B cell (primary cell): ENCODE measurements at regions not wholly inside any gene's neighbourhood (a gene's known extent, or its start where the extent isn't known, plus 50 kb on each side); places are given as distances from the start of the nearest gene placed in this dataset.

Source experiments
- ATAC-seq: fragments of 200-7000 bp; cut with Tn5 transposase; one replicate; pipeline ENCODE4 v1.10.0; 2021; ENCODE audit warnings: low read depth, mild to moderate bottlenecking, moderate number of reproducible peaks, moderate library complexity
- CTCF ChIA-PET: fragments of 350-600 bp; sonication (Branson Sonifier 250); formaldehyde crosslinking; loops from one replicate; lab custom pipeline; 2021; ENCODE audit warnings: antibody characterized with exemption, inconsistent platforms; lab: Charles Lee
- POLR2A ChIA-PET: fragments of 350-600 bp; sonication (Branson Sonifier 250); formaldehyde crosslinking; loops from one replicate; lab custom pipeline; 2021; ENCODE audit warnings: antibody characterized with exemption; lab: Charles Lee
- DNase-seq: peaks from one replicate; pipeline ENCODE4 v3.0.0; 2013
- H2AFZ ChIP-seq: 2 replicates; pipeline ENCODE4 v1.6.1; 2012; ENCODE audit warnings: mild to moderate bottlenecking, low read depth, low read length; ENCODE audit not compliant: insufficient read depth, poor library complexity, severe bottlenecking
- H3K27ac ChIP-seq, 2 donors: 1 replicate in 1 of 2; 2 replicates in 1 of 2; pipeline ENCODE4 v1.5.1; 2012 to 2013; ENCODE audit warnings: low read length in 2 of 2, mild to moderate bottlenecking in 2 of 2, moderate library complexity in 1 of 2
- H3K27me3 ChIP-seq, 4 experiments: fragments of 200-600 bp in 1 of 4; sonication (generic) in 1 of 4; replicated peaks in 1 of 4; 1 replicate in 2 of 4; 2 replicates in 2 of 4; pipeline versions ENCODE4 v1.6.1 to v1.7.0; 2013 to 2016; ENCODE audit warnings: low read length in 3 of 4, mild to moderate bottlenecking in 2 of 4, mixed read lengths in 1 of 4, moderate library complexity in 1 of 4; ENCODE audit not compliant: insufficient read depth in 4 of 4, control insufficient read depth in 3 of 4; ENCODE audit errors: control extremely low read depth in 1 of 4
- H3K36me3 ChIP-seq, 2 experiments: replicated peaks in 1 of 2; 1 replicate in 1 of 2; 2 replicates in 1 of 2; pipeline versions ENCODE4 v1.6.1 to v1.7.1; 2013; ENCODE audit warnings: low read length in 1 of 2; ENCODE audit not compliant: insufficient read depth in 2 of 2, control insufficient read depth in 1 of 2; ENCODE audit errors: control extremely low read depth in 1 of 2, extremely low read depth in 1 of 2
- H3K4me1 ChIP-seq, 2 donors: fragments of 200-600 bp in 1 of 2; sonication (generic) in 1 of 2; 1 replicate in 1 of 2; 2 replicates in 1 of 2; pipeline versions ENCODE4 v1.5.1 to v1.6.1; 2013 to 2017; ENCODE audit warnings: low read length in 2 of 2; ENCODE audit not compliant: control insufficient read depth in 2 of 2, insufficient read depth in 2 of 2
- H3K4me2 ChIP-seq: replicated peaks from 2 replicates; pipeline ENCODE3; 2012; ENCODE audit warnings: mild to moderate bottlenecking, low read depth, low read length; ENCODE audit not compliant: poor library complexity, severe bottlenecking
- H3K4me3 ChIP-seq, 5 experiments: fragments of 200-600 bp in 1 of 5; sonication (generic) in 1 of 5; 1 replicate in 3 of 5; 2 replicates in 2 of 5; pipeline versions ENCODE4 v1.5.1 to v1.7.0; 2011 to 2016; ENCODE audit warnings: low read length in 4 of 5, mild to moderate bottlenecking in 4 of 5, low read depth in 2 of 5, control low read depth in 1 of 5, moderate library complexity in 1 of 5; ENCODE audit not compliant: insufficient read depth in 1 of 5; ENCODE audit errors: control extremely low read depth in 1 of 5, extremely low read depth in 1 of 5
- H3K79me2 ChIP-seq: fragments of 200-600 bp; sonication (generic); one replicate; pipeline ENCODE4 v1.6.0; 2016; ENCODE audit warnings: low read length; ENCODE audit not compliant: control insufficient read depth, insufficient read depth
- H3K9ac ChIP-seq: fragments of 200-600 bp; sonication (generic); 2 replicates; pipeline ENCODE4 v1.6.1; 2017; ENCODE audit warnings: mild to moderate bottlenecking, low read length, moderate library complexity
- H3K9me3 ChIP-seq, 3 donors: one replicate each; pipeline versions ENCODE4 v1.6.1 to v1.7.1; 2013; ENCODE audit warnings: low read length in 2 of 3; ENCODE audit not compliant: control insufficient read depth in 2 of 3, insufficient read depth in 1 of 3; ENCODE audit errors: control extremely low read depth in 1 of 3
- H4K20me1 ChIP-seq: 2 replicates; pipeline ENCODE4 v1.6.0; 2012; ENCODE audit warnings: mild to moderate bottlenecking, low read length; ENCODE audit not compliant: insufficient read depth, control insufficient read depth, poor library complexity, severe bottlenecking
- H3K27ac Mint-ChIP-seq: one replicate; pipeline ENCODE4 v1.8.0; 2021; ENCODE audit warnings: mixed read lengths
- H3K27me3 Mint-ChIP-seq: one replicate; pipeline ENCODE4 v1.8.0; 2021; ENCODE audit warnings: mixed read lengths
- H3K4me1 Mint-ChIP-seq: one replicate; pipeline ENCODE4 v1.8.0; 2021; ENCODE audit warnings: mixed read lengths
- H3K4me3 Mint-ChIP-seq: one replicate; pipeline ENCODE4 v1.8.0; 2021; ENCODE audit warnings: mixed read lengths
- H3K9me3 Mint-ChIP-seq: one replicate; pipeline ENCODE4 v1.8.0; 2022; ENCODE audit warnings: mixed read lengths; ENCODE audit not compliant: insufficient read depth
- EZH2 ChIP-seq: IDR thresholded peaks from 2 replicates; pipeline ENCODE4 v1.6.1; 2012; ENCODE audit warnings: borderline replicate concordance, low read depth, mild to moderate bottlenecking, moderate library complexity, low read length; ENCODE audit not compliant: insufficient read depth, poor library complexity, severe bottlenecking
- WGBS: methylation state at CpG from one replicate; pipeline ENCODE4 v1.1.5; 2013; ENCODE audit warnings: missing lambda C conversion rate; ENCODE audit not compliant: insufficient coverage; 5-methylcytosine and 5-hydroxymethylcytosine counted together
- intact Hi-C: fragments of 100-400 bp; cut with micrococcal nuclease; formaldehyde crosslinking; loops from one replicate; pipeline ENCODE4 v1.10.0; 2022
- TF ChIP-seq, protein P1 (sequence below): fragments of 200-600 bp; IDR thresholded peaks from one replicate; pipeline ENCODE4 v1.8.0; 2022; ENCODE audit warnings: antibody characterized with exemption, mild to moderate bottlenecking

DNA sequence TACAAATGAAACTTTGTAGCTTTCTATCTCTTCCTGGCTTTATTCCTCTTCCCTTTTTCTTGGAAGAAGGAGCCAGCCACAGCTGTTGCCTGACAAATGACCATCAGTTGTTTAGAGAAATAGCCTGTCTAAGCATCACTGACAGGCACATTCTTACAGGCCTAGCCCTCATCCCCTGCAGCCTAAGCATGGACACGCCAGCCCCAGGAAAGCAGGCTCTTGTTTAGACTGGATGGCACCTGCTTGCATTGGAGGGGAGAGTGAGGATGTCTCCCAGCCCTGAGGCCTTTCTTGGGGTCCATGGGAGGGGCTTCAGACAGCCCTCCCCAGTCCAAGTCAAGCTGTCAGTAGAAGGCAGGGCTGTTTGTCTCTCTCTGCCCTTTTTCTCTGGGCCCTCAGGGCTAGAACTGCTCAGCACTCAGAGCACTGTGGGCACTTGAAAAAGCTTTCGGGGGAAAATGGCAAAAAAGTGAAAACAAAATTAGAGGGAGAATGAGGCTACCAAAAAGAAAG, 282.5 kb upstream of the PLXNA2 start:
- Histone ChIP-seq H3K9me3 (no peaks in the 10 kb centered on the region), H3K27me3 (no peaks in the 10 kb centered on the region), H3K4me1 (no peaks in the 10 kb centered on the region), H3K79me2 (no peaks in the 10 kb centered on the region), H4K20me1 (no peaks in the 10 kb centered on the region), H3K4me3 (no peak overlapping the region), H3K36me3 (no peaks in the 10 kb centered on the region), H3K9ac (no peak overlapping the region), H3K27ac (no peak overlapping the region), H3K4me2 (no peak overlapping the region), H2AFZ (no peak overlapping the region)
- intact Hi-C loops: no loop called here
- ChIA-PET CTCF (no interaction called here), POLR2A (no interaction called here)
- Mint-ChIP-seq H3K9me3 (no peaks in the 10 kb centered on the region), H3K4me3 (no peak overlapping the region), H3K4me1 (no peaks in the 10 kb centered on the region), H3K27me3 (peaks cover 5% of the 10 kb centered on the region), H3K27ac (no peak overlapping the region)
- ATAC-seq (no peak), DNase-seq (no peak)
- TF ChIP-seq EZH2: no peak
- TF ChIP-seq, protein P1, sequence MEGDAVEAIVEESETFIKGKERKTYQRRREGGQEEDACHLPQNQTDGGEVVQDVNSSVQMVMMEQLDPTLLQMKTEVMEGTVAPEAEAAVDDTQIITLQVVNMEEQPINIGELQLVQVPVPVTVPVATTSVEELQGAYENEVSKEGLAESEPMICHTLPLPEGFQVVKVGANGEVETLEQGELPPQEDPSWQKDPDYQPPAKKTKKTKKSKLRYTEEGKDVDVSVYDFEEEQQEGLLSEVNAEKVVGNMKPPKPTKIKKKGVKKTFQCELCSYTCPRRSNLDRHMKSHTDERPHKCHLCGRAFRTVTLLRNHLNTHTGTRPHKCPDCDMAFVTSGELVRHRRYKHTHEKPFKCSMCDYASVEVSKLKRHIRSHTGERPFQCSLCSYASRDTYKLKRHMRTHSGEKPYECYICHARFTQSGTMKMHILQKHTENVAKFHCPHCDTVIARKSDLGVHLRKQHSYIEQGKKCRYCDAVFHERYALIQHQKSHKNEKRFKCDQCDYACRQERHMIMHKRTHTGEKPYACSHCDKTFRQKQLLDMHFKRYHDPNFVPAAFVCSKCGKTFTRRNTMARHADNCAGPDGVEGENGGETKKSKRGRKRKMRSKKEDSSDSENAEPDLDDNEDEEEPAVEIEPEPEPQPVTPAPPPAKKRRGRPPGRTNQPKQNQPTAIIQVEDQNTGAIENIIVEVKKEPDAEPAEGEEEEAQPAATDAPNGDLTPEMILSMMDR: no peak
- WGBS: 56% methylated on average over 2 of the region's 2 CpGs

DNA sequence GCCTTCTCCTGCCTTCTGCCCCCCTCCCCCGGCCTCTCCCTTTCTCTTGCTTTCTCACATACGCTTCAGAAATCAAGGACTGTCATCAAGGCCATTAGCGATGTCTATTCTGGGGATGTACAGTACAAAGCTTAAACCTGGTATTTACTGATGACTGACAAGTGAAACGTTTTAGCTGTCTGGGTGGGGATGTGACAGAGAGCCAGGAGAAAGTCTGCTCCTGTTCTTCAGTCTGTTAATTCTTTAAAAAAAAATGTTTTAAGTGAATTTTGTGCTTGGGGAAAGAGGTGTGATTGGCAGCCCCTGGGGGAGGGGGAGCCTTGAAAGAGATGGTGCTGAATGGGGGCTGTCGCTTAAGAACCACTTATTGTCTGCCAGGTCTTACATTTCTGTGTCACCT, 283.0 kb upstream of the PLXNA2 start:
- H3K9me3 ChIP-seq: no peaks in the 10 kb centered on the region
- no peaks in the 10 kb centered on the region for H3K27me3 ChIP-seq
- ATAC-seq (no peak), DNase-seq (no peak)
- Mint-ChIP-seq H3K27ac (no peak overlapping the region), H3K9me3 (no peaks in the 10 kb centered on the region), H3K27me3 (peaks cover 10% of the 10 kb centered on the region), H3K4me1 (no peaks in the 10 kb centered on the region), H3K4me3 (no peak overlapping the region)
- ChIA-PET CTCF (no interaction called here), POLR2A (no interaction called here)
- H2AFZ ChIP-seq: no peak overlapping the region
- TF ChIP-seq, protein P1: no peak
- no peak for TF ChIP-seq EZH2
- no peaks in the 10 kb centered on the region for H3K79me2 ChIP-seq
- H3K9ac ChIP-seq: no peak overlapping the region
- H4K20me1 ChIP-seq: no peaks in the 10 kb centered on the region
- no peak overlapping the region for H3K27ac ChIP-seq
- no peaks in the 10 kb centered on the region for H3K36me3 ChIP-seq
- WGBS: 85% methylated on average over 3 of the region's 5 CpGs
- H3K4me1 ChIP-seq: no peaks in the 10 kb centered on the region
- intact Hi-C loops: no loop called here
- H3K4me2 ChIP-seq: no peak overlapping the region
- no peak overlapping the region for H3K4me3 ChIP-seq
